ENCODE measurements at regions not wholly inside any gene's neighbourhood (a gene's known extent, or its start where the extent isn't known, plus 50 kb on each side); places are given as distances from the start of the nearest gene placed in this dataset.

DNA sequence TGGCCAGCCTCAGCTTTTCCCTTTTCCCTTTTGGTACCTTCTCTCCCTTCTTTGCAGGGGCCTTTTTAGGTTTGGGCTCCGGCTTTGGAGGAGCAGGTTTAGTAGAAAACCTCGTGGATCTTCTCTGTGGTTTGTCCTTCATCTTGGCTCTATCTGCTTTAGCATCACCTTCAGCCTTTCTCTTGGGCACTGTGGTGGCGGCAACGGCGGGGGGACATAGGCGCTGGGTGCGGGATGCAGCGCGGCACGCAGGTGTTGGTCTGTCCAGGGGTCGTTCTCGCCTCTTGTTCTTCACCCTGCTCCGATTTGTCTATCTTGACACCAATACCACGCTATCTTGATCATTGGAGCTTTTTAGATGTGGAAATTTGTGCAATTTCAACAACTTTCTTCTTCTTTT is 64.5 kb upstream of the SMAD3 start:
- no peak for DNase-seq
- peaks cover 8% of the 10 kb centered on the region for H3K36me3 Mint-ChIP-seq (ENCODE audit: low read depth)
- no peaks in the 10 kb centered on the region for H3K4me1 Mint-ChIP-seq
- no peak overlapping the region for H3K27ac Mint-ChIP-seq
- peaks cover 15% of the 10 kb centered on the region for H3K27me3 Mint-ChIP-seq
- CTCF ChIA-PET, result no interaction called here
- POLR2A ChIA-PET, result no interaction called here
- no peak overlapping the region for H3K4me3 Mint-ChIP-seq
- H3K9me3 Mint-ChIP-seq, result peaks cover 7% of the 10 kb centered on the region

DNA sequence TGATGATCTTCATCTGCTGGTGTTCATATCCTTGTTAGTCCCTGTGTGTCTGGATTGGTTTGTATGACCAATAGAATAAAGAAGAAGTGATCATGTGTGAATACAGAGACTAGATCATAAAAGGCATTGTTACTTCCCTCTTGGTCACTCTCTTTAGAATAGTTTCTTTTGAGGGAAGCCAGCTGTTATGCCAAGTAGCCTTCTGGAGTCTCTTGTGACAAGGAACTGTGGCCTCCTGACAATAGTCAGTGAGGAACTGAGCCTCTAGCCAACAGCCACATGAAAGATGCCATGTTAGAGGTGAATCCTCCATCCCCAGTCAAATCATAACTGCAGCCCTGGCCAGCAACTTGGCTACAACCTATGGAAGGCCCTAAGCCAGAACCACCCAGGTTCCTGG is 63.0 kb upstream of the SMAD3 start:
- H3K27me3 Mint-ChIP-seq, result peaks cover 15% of the 10 kb centered on the region
- no peak overlapping the region for H3K27ac Mint-ChIP-seq
- POLR2A ChIA-PET, result no interaction called here
- no peak for DNase-seq
- no peaks in the 10 kb centered on the region for H3K4me1 Mint-ChIP-seq
- H3K36me3 Mint-ChIP-seq (ENCODE audit: low read depth), result peaks cover 8% of the 10 kb centered on the region
- no peak overlapping the region for H3K4me3 Mint-ChIP-seq
- peaks cover 7% of the 10 kb centered on the region for H3K9me3 Mint-ChIP-seq
- CTCF ChIA-PET, result no interaction called here

DNA sequence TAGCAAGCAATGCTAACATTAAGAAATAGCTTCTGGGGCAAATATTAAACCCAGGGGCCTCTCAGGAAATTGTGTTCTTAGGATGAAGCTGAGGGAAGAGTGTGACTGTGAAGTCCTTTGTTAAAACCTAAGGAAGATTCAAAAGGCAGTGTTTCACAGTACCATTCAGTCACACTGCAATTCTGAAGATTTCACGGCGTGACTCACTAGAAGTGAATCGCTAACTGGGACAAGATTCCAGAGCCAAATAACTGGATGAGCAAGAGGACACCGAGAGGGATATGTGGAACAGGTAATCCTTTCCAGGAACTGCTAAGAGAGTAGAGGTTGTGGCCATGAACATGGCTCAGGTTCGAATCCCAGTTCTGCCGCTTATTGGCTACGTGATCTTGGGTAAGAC is 61.8 kb upstream of the SMAD3 start:
- H3K27me3 Mint-ChIP-seq, result peaks cover 11% of the 10 kb centered on the region
- H3K4me3 Mint-ChIP-seq, result no peak overlapping the region
- ChIA-PET POLR2A (no interaction called here), CTCF (no interaction called here)
- no peak for DNase-seq
- peaks cover 3% of the 10 kb centered on the region for H3K36me3 Mint-ChIP-seq (ENCODE audit: low read depth)
- no peak overlapping the region for H3K27ac Mint-ChIP-seq
- peaks cover 2% of the 10 kb centered on the region for H3K9me3 Mint-ChIP-seq
- no peaks in the 10 kb centered on the region for H3K4me1 Mint-ChIP-seq

DNA sequence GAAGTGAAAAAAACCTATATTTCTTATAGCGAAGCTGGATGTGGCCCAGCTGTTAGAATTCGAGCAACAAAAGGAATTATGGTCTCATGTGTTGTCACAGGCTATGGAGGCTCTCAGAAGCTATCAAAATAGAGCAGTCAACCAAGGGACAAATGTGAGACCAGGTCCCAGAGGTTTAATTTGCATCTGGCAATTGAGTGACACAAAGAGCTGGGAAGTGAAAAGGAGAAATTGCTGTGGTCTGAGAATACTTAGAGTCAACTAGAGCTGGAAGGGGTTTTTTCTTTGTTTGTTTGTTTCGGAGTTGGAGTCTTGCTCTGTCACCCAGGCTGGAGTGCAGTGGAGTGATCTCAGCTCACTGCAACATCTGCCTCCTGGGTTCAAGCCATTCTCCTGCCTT is 61.3 kb upstream of the SMAD3 start:
- Mint-ChIP-seq H3K27me3 (peaks cover 10% of the 10 kb centered on the region), H3K9me3 (peaks cover 2% of the 10 kb centered on the region), H3K4me1 (no peaks in the 10 kb centered on the region), H3K4me3 (no peak overlapping the region), H3K36me3 (ENCODE audit: low read depth) (peaks cover 2% of the 10 kb centered on the region), H3K27ac (no peak overlapping the region)
- CTCF ChIA-PET, result no interaction called here
- no peak for DNase-seq
- POLR2A ChIA-PET, result no interaction called here

DNA sequence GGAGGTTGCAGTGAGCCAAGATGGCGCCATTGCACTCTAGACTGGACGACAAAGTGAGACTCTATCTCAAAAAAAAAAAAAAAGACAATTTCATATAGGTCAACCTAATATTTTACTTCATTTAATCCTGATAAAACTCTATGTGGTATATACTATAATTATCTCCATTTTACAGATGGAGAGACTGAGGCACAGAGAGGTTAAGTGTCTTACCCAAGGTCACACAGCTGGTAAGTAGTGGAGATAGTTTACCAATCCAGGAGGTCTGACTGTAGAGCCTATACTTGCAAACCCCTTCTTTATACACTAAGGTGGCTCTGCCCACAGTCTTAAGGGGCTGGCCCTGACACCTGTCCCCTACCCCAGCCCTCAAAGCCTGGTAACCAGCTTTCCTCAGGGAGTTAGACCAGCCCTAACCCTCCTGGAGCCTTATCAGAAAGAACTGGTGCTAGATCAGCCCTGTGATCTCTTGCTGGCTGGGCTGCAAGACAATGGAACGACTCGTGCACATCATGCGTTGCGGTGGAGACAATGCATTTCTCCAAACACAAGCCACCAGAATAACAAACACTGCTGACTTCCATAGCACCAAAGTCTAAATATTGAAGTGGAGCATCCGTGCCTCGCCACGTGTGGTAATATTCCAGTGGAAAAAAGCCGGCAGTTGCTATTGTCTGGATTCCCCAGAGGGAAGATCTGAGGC is 60.0 kb upstream of the SMAD3 start:
- Mint-ChIP-seq H3K27me3 (peaks cover 9% of the 10 kb centered on the region), H3K27ac (no peak overlapping the region), H3K4me1 (peaks cover 6% of the 10 kb centered on the region), H3K36me3 (ENCODE audit: low read depth) (no peaks in the 10 kb centered on the region), H3K4me3 (no peak overlapping the region), H3K9me3 (no peaks in the 10 kb centered on the region)
- POLR2A ChIA-PET, result no interaction called here
- CTCF ChIA-PET, result no interaction called here
- DNase-seq, result no peak

DNA sequence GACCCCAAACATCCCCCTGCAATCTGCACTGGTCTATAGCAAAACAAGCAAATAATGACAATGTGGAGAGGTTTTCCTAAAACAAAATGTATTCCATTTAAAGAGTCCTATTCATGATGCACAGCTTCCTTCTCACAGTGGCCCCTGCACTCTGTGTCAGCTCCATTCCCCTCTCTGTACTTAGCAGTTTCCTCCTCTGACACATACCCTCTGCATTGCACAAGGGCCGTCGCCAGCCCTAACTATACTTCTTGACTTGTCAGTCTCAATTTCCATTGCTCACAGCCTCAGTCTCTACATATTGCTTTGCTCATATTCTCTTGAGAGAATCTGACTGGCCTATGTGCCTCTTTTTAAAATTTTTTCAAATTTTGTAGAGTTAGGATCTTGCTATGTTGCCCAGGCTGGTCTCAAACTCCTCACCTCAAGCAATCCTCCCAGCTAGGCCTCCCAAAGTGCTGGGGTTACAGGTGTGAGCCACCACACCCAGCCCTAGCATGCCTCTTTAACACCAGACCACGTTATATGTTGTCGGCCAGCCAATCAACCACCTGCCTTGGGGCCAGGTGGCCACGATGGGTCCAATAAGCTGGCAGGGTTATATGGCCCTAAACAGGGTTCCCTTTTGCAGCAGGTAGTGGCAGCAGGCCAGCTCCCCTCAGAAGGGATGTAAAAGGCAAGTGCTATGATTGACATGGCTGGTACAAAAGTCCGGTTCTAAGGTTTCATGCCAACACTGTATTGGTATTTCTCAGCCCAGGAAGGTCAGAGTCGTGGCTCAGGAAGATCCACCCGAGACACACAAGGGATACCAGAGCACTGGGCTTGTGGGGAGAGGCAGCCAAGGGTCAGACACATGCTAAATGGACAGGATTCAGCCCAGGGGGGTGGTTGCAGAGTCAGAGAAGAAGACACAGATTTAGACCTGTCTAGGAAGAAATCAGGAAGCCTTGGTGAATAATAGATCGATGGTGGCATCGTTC is 59.0 kb upstream of the SMAD3 start:
- no peak for DNase-seq
- H3K27ac Mint-ChIP-seq, result no peak overlapping the region
- no peak overlapping the region for H3K4me3 Mint-ChIP-seq
- no peaks in the 10 kb centered on the region for H3K36me3 Mint-ChIP-seq (ENCODE audit: low read depth)
- H3K27me3 Mint-ChIP-seq, result peaks cover 2% of the 10 kb centered on the region
- POLR2A ChIA-PET, result no interaction called here
- H3K4me1 Mint-ChIP-seq, result peaks cover 6% of the 10 kb centered on the region
- H3K9me3 Mint-ChIP-seq, result no peaks in the 10 kb centered on the region
- CTCF ChIA-PET, result no interaction called here

DNA sequence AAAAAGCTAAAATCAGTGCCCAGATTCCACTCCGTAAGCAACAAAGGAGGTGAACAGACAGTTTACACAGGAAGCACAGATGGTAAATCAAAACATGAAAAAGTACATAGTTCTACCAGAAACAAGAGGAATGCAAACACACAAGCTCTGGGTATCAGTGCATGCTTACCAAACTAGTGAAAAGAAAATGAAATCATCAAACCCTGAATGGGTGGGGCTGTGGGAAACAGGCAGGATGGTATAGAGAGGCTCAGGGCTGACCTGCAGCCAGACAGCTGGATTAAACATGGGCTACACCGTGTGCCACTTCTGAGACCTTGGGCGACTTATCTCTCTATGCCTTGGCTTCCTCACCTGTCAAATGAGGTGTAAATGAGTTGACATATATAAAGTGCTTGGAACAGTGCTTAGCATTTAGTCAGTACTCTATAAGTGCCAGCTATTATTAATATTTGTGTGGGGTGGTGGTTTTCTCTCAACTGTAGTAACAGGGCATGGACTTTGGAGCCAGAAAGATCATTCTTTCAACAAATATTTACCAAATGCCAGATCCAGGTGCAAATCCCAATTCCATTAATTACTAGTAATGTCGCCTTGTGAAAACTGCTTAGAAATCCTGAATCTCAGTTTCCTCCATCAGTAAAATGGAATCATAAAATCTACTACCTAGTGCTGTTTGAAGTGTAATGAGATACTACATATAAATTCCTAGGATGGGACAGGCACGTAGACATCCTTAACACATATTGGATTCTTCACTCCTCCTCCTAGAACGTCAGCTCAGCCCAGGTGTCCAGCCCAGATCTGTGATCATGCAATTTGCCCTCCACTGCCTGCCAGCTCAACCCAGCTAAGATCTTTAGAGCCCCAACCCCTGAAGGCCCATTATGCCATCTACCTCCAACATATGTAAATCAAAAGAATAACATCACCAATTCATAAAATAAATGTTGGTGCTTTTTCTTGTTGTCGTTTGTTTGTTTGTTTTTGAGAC is 55.5 kb upstream of the SMAD3 start:
- POLR2A ChIA-PET, result interaction anchor here (1.0 kb wide), 1 partner anchor 12 kb away, joined by 3 read pairs; no protein-coding TSS in a partner anchor
- Mint-ChIP-seq H3K36me3 (ENCODE audit: low read depth) (no peaks in the 10 kb centered on the region), H3K4me1 (peaks cover 6% of the 10 kb centered on the region), H3K27me3 (peaks cover 2% of the 10 kb centered on the region), H3K4me3 (no peak overlapping the region), H3K27ac (no peak overlapping the region), H3K9me3 (no peaks in the 10 kb centered on the region)
- CTCF ChIA-PET, result no interaction called here
- no peak for DNase-seq

DNA sequence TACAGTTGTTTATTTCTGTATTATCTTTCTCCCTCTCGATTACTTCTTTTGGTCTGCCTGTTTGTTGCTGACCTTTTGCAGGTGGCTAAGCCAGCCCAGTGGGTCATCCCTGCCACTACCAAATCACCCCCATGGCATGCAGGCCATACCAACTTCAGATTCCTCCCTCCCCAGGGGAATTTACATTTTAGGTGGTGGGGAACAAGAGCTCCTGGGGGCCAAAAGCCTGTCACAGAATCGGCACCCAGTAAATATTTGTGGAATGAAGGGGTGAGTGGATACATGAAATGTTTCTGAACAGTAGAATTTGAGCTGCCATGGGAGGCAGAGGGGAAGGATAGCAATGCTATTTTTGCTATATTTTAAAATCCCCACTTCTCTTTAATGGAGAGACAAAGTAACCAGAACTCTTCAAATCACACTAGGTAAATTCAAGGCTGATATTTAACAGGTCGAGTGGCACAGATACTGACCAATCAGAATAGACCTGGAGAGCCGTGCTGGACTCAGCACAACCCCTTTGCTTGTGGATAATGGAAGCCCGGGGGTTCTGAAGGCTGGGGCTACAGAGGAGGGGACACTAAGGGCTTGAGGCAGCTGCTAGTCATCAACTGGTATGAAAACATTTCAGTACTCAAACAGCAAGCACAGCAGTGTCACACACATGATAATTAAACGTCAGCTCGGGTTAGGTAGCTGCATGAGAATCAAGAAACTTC is 54.3 kb upstream of the SMAD3 start:
- ChIA-PET POLR2A (no interaction called here), CTCF (no interaction called here)
- Mint-ChIP-seq H3K9me3 (no peaks in the 10 kb centered on the region), H3K27ac (no peak overlapping the region), H3K27me3 (peaks cover 2% of the 10 kb centered on the region), H3K4me3 (no peak overlapping the region), H3K36me3 (ENCODE audit: low read depth) (no peaks in the 10 kb centered on the region), H3K4me1 (peaks cover 6% of the 10 kb centered on the region)
- DNase-seq, result no peak

DNA sequence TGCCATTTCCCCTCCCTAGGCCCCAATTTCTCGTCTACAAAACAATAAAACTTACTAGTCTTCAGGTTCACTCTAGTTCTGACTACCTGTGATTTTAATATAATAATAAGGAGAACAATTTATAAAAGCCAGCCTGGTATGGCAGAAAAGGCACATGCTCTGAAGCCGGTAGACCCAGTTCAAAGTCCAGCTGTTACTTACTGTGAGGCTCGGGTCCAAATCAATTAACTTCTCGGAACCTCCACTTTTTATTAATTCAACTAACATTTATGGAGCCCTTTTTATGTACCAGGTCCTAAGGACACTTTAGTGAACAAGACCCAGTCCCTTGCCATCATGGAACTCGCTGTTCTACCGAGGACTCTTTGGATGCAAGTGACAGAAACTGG is 53.8 kb upstream of the SMAD3 start:
- DNase-seq, result no peak
- H3K9me3 Mint-ChIP-seq, result no peaks in the 10 kb centered on the region
- no peak overlapping the region for H3K27ac Mint-ChIP-seq
- no peaks in the 10 kb centered on the region for H3K36me3 Mint-ChIP-seq (ENCODE audit: low read depth)
- peaks cover 6% of the 10 kb centered on the region for H3K4me1 Mint-ChIP-seq
- no peak overlapping the region for H3K4me3 Mint-ChIP-seq
- ChIA-PET POLR2A (no interaction called here), CTCF (interaction anchor here (0.7 kb wide), 1 partner anchor 304 kb away, joined by 3 read pairs; no protein-coding TSS in a partner anchor)
- H3K27me3 Mint-ChIP-seq, result peaks cover 2% of the 10 kb centered on the region

DNA sequence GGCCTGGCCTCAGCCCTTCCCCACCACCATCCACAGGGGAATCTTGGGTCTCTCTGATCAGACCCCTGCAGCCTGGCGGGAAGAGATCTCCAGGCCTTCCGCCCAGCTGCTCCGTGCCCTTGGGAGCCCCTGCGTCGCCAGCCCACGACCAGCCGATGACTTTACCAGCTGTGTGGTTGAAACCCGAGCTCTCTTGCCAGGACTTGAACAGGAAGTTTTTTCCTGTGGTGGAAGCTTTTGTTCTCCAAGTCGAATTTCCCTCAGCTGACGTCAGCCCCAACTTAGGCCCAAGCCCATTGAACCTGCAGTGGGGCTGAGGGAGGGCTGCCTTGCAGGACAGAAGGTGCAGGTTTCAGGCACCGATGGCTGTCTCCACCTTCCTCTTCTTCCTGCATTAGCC is 51.7 kb upstream of the SMAD3 start:
- H3K9me3 Mint-ChIP-seq, result no peaks in the 10 kb centered on the region
- H3K27me3 Mint-ChIP-seq, result peaks cover 7% of the 10 kb centered on the region
- CTCF ChIA-PET, result no interaction called here
- H3K27ac Mint-ChIP-seq, result no peak overlapping the region
- DNase-seq, result no peak
- POLR2A ChIA-PET, result no interaction called here
- no peak overlapping the region for H3K4me3 Mint-ChIP-seq
- H3K36me3 Mint-ChIP-seq (ENCODE audit: low read depth), result no peaks in the 10 kb centered on the region
- peaks cover 16% of the 10 kb centered on the region for H3K4me1 Mint-ChIP-seq

Data from activated CD4-positive, alpha-beta memory T cell treated with anti-CD3 and anti-CD28 coated beads, Interleukin-2, amount 10 ng/mL, durations not matched to agents 7 days and 5 days (primary cell).